H9 (cell line): ENCODE measurements at regions not wholly inside any gene's neighbourhood (a gene's known extent, or its start where the extent isn't known, plus 50 kb on each side); places are given as distances from the start of the nearest gene placed in this dataset.

Experiments
- DNase-seq: peaks from one replicate; pipeline ENCODE4 v3.0.0-alpha.2; 2017
- H2AFZ ChIP-seq: one replicate; pipeline ENCODE4 v1.6.1; 2013; ENCODE audit warnings: mild to moderate bottlenecking, low read length, control low read depth, moderate library complexity
- H2AK5ac ChIP-seq: 2 replicates; pipeline ENCODE4 v1.6.1; 2013; ENCODE audit warnings: low read length, control low read depth, mixed read lengths; ENCODE audit not compliant: insufficient read length
- H2BK120ac ChIP-seq: one replicate; pipeline ENCODE4 v1.6.1; 2013; ENCODE audit warnings: low read depth, mild to moderate bottlenecking, low read length, control low read depth, inconsistent platforms; ENCODE audit not compliant: poor library complexity, severe bottlenecking
- H2BK12ac ChIP-seq: 2 replicates; pipeline ENCODE4 v1.6.1; 2013; ENCODE audit warnings: low read length, control low read depth, mixed read lengths, low read depth; ENCODE audit not compliant: insufficient read length
- H2BK15ac ChIP-seq: 2 replicates; pipeline ENCODE4 v1.6.1; 2013; ENCODE audit warnings: low read depth, low read length, control low read depth
- H2BK20ac ChIP-seq: one replicate; pipeline ENCODE4 v1.6.1; 2013; ENCODE audit warnings: low read depth, mild to moderate bottlenecking, low read length, control low read depth, inconsistent platforms; ENCODE audit not compliant: poor library complexity, severe bottlenecking
- H2BK5ac ChIP-seq: 2 replicates; pipeline ENCODE4 v1.6.1; 2013; ENCODE audit warnings: low read length, control low read depth, mixed read lengths; ENCODE audit not compliant: insufficient read length
- H3K14ac ChIP-seq: 2 replicates; pipeline ENCODE4 v1.6.1; 2013; ENCODE audit warnings: low read length, control low read depth; ENCODE audit not compliant: insufficient read depth
- H3K18ac ChIP-seq: 2 replicates; pipeline ENCODE4 v1.6.1; 2013; ENCODE audit warnings: low read depth, mild to moderate bottlenecking, mixed read lengths, low read length, control low read depth; ENCODE audit not compliant: insufficient read length
- H3K23ac ChIP-seq: 2 replicates; pipeline ENCODE4 v1.6.1; 2013; ENCODE audit warnings: low read length, control low read depth, mixed read lengths, low read depth; ENCODE audit not compliant: insufficient read length
- H3K23me2 ChIP-seq: 2 replicates; pipeline ENCODE4 v1.6.1; 2013; ENCODE audit warnings: low read depth, mild to moderate bottlenecking, mixed read lengths, low read length, control low read depth; ENCODE audit not compliant: insufficient read length, poor library complexity, severe bottlenecking
- H3K27ac ChIP-seq: 2 replicates; pipeline ENCODE4 v1.5.1; 2013; ENCODE audit warnings: low read length, control low read depth, mixed read lengths, low read depth; ENCODE audit not compliant: insufficient read length
- H3K27me3 ChIP-seq: 2 replicates; pipeline ENCODE4 v1.6.1; 2013; ENCODE audit warnings: low read length, control low read depth, inconsistent platforms; ENCODE audit not compliant: insufficient read depth
- H3K4ac ChIP-seq: 2 replicates; pipeline ENCODE4 v1.6.1; 2013; ENCODE audit warnings: low read depth, mild to moderate bottlenecking, control low read depth, inconsistent platforms, low read length, moderate library complexity
- H3K4me1 ChIP-seq: 2 replicates; pipeline ENCODE4 v1.6.1; 2013; ENCODE audit warnings: low read length, control low read depth, inconsistent platforms; ENCODE audit not compliant: insufficient read depth
- H3K4me2 ChIP-seq: 2 replicates; pipeline ENCODE4 v1.6.1; 2013; ENCODE audit warnings: low read length, control low read depth, mixed read lengths; ENCODE audit not compliant: insufficient read length, insufficient read depth
- H3K56ac ChIP-seq: 2 replicates; pipeline ENCODE4 v1.6.1; 2013; ENCODE audit warnings: low read depth, mild to moderate bottlenecking, mixed read lengths, low read length, control low read depth; ENCODE audit not compliant: insufficient read length
- H3K79me1 ChIP-seq: 2 replicates; pipeline ENCODE4 v1.6.1; 2013; ENCODE audit warnings: low read depth, mild to moderate bottlenecking, moderate library complexity, low read length, control low read depth, inconsistent platforms; ENCODE audit not compliant: insufficient read depth, poor library complexity, severe bottlenecking
- H3K79me2 ChIP-seq: 2 replicates; pipeline ENCODE4 v1.6.1; 2013; ENCODE audit warnings: low read length, control low read depth, inconsistent platforms; ENCODE audit not compliant: insufficient read depth
- H3K9ac ChIP-seq: 2 replicates; pipeline ENCODE4 v1.6.1; 2013; ENCODE audit warnings: low read length, control low read depth, mixed read lengths; ENCODE audit not compliant: insufficient read length; ENCODE audit errors: extremely low read depth
- H3K9me3 ChIP-seq: one replicate; pipeline ENCODE4 v1.6.1; 2013; ENCODE audit warnings: low read depth, low read length, inconsistent platforms; ENCODE audit not compliant: control insufficient read depth
- H3T11ph ChIP-seq: one replicate; pipeline ENCODE4 v1.6.1; 2013; ENCODE audit warnings: mild to moderate bottlenecking, low read length, control low read depth, inconsistent platforms
- H4K20me1 ChIP-seq: one replicate; pipeline ENCODE4 v1.6.1; 2013; ENCODE audit not compliant: control insufficient read depth, insufficient read length, insufficient read depth
- H4K5ac ChIP-seq: 2 replicates; pipeline ENCODE4 v1.6.1; 2013; ENCODE audit warnings: low read depth, mild to moderate bottlenecking, mixed read lengths, low read length, control low read depth; ENCODE audit not compliant: insufficient read length
- H4K8ac ChIP-seq: replicated peaks from 2 replicates; pipeline ENCODE4 v1.6.1; 2013; ENCODE audit warnings: low read length, control low read depth, mixed read lengths, low read depth; ENCODE audit not compliant: insufficient read length
- H4K91ac ChIP-seq: 2 replicates; pipeline ENCODE4 v1.6.1; 2013; ENCODE audit warnings: low read depth, mild to moderate bottlenecking, moderate library complexity, mixed read lengths, low read length, control low read depth; ENCODE audit not compliant: insufficient read length
- H3K27ac Mint-ChIP-seq, 3 experiments: 2 replicates in 2 of 3; 3 replicates in 1 of 3; pipeline ENCODE4 v1.8.0; 2020 to 2021; ENCODE audit warnings: mixed read lengths in 3 of 3, mild to moderate bottlenecking in 1 of 3, moderate library complexity in 1 of 3
- H3K27me3 Mint-ChIP-seq: 2 replicates; pipeline ENCODE4 v1.8.0; 2021; ENCODE audit warnings: low read depth, mild to moderate bottlenecking, moderate library complexity, mixed read lengths
- H3K36me3 Mint-ChIP-seq, 3 experiments: 2 replicates in 2 of 3; 3 replicates in 1 of 3; pipeline ENCODE4 v1.8.0; 2020 to 2021; ENCODE audit warnings: low read depth in 3 of 3, mixed read lengths in 3 of 3; ENCODE audit not compliant: insufficient read depth in 1 of 3
- H3K4me1 Mint-ChIP-seq, 2 experiments: 2 replicates each; pipeline ENCODE4 v1.8.0; 2020; ENCODE audit warnings: mixed read lengths in 2 of 2
- H3K4me3 Mint-ChIP-seq, 2 experiments: 2 replicates in 1 of 2; 3 replicates in 1 of 2; pipeline ENCODE4 v1.8.0; 2020 to 2021; ENCODE audit warnings: mild to moderate bottlenecking in 2 of 2, mixed read lengths in 2 of 2, moderate library complexity in 1 of 2
- H3K9me3 Mint-ChIP-seq, 2 experiments: 2 replicates in 1 of 2; 3 replicates in 1 of 2; pipeline ENCODE4 v1.8.0; 2020; ENCODE audit warnings: mild to moderate bottlenecking in 2 of 2, mixed read lengths in 2 of 2, moderate library complexity in 1 of 2
- WGBS: extraction: QIAGEN DNeasy Blood & Tissue Kit; methylation state at CpG from one replicate; pipeline ENCODE4 v1.1.7; 2013; ENCODE audit warnings: missing lambda C conversion rate, low lambda C conversion rate, mixed read lengths; ENCODE audit not compliant: insufficient read length; ENCODE audit errors: extremely low coverage; 5-methylcytosine and 5-hydroxymethylcytosine counted together
- TF ChIP-seq, protein P1 (sequence below): fragments of 200-600 bp; sonication (generic); conservative IDR thresholded peaks from 3 replicates; pipeline ENCODE4 v1.8.0; 2021; ENCODE audit warnings: antibody characterized with exemption, mild to moderate bottlenecking

DNA sequence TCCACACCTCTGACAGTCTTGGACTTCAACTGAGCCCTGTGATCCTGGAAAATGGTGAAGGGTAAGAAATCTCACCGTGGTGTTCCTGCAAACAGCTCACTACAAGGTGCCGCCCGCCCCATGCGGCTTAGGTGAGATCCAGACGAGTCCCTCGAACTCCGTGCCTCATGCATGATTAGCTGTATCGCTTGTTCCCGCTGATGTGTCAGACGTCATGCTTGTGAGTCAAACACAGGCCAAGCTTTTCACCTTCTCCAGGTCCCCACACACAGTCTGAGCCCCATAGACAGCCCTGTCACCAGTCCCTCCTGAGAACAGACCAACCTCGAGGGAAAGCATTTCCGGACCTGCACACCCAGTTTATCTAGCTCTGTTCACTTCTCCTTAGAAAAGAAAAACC lies 740.5 kb downstream of the GALR1 start:
- no peak overlapping the region for H3T11ph ChIP-seq
- no peaks in the 10 kb centered on the region for H3K9me3 ChIP-seq
- H3K18ac ChIP-seq = no peak overlapping the region
- H2BK20ac ChIP-seq = no peak overlapping the region
- no peak overlapping the region for H2BK12ac ChIP-seq
- no peak overlapping the region for H4K91ac ChIP-seq
- no peak overlapping the region for H2BK120ac ChIP-seq
- H3K36me3 Mint-ChIP-seq = peaks cover 0 to 2% (median 0%) of the 10 kb centered on the region in 3 experiments; a peak in 1 of 7 replicates
- no peaks in the 10 kb centered on the region for H3K79me1 ChIP-seq
- no peak overlapping the region for H4K5ac ChIP-seq
- no peaks in the 10 kb centered on the region for H4K20me1 ChIP-seq
- no peak overlapping the region for H3K27ac Mint-ChIP-seq
- no peak overlapping the region for H2AFZ ChIP-seq
- peaks cover 0 to 4% of the 10 kb centered on the region in 2 experiments; a peak in 3 of 4 replicates for H3K4me1 Mint-ChIP-seq
- H3K23ac ChIP-seq = no peak overlapping the region
- H2BK15ac ChIP-seq = no peak overlapping the region
- H3K14ac ChIP-seq = no peak overlapping the region
- no peaks in the 10 kb centered on the region for H3K23me2 ChIP-seq
- H3K4me1 ChIP-seq = no peaks in the 10 kb centered on the region
- no peaks in the 10 kb centered on the region; a peak in 1 of 5 replicates for H3K9me3 Mint-ChIP-seq
- H3K4me2 ChIP-seq = no peak overlapping the region
- H3K27me3 Mint-ChIP-seq = no peaks in the 10 kb centered on the region
- H3K27ac ChIP-seq = no peak overlapping the region
- no peak overlapping the region for H4K8ac ChIP-seq
- no CpG with 5 or more reads among the region's 12 CpGs for WGBS
- no peak overlapping the region for H3K4ac ChIP-seq
- no peak overlapping the region for H3K9ac ChIP-seq
- no peak overlapping the region for H3K4me3 Mint-ChIP-seq
- H3K79me2 ChIP-seq = no peaks in the 10 kb centered on the region
- TF ChIP-seq, protein P1, sequence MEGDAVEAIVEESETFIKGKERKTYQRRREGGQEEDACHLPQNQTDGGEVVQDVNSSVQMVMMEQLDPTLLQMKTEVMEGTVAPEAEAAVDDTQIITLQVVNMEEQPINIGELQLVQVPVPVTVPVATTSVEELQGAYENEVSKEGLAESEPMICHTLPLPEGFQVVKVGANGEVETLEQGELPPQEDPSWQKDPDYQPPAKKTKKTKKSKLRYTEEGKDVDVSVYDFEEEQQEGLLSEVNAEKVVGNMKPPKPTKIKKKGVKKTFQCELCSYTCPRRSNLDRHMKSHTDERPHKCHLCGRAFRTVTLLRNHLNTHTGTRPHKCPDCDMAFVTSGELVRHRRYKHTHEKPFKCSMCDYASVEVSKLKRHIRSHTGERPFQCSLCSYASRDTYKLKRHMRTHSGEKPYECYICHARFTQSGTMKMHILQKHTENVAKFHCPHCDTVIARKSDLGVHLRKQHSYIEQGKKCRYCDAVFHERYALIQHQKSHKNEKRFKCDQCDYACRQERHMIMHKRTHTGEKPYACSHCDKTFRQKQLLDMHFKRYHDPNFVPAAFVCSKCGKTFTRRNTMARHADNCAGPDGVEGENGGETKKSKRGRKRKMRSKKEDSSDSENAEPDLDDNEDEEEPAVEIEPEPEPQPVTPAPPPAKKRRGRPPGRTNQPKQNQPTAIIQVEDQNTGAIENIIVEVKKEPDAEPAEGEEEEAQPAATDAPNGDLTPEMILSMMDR = no peak
- H3K56ac ChIP-seq = no peak overlapping the region
- no peak overlapping the region for H2BK5ac ChIP-seq
- H3K27me3 ChIP-seq = no peaks in the 10 kb centered on the region
- DNase-seq = no peak
- no peak overlapping the region for H2AK5ac ChIP-seq
